ENCODE measurements at regions not wholly inside any gene's neighbourhood (a gene's known extent, or its start where the extent isn't known, plus 50 kb on each side); places are given as distances from the start of the nearest gene placed in this dataset.

DNA sequence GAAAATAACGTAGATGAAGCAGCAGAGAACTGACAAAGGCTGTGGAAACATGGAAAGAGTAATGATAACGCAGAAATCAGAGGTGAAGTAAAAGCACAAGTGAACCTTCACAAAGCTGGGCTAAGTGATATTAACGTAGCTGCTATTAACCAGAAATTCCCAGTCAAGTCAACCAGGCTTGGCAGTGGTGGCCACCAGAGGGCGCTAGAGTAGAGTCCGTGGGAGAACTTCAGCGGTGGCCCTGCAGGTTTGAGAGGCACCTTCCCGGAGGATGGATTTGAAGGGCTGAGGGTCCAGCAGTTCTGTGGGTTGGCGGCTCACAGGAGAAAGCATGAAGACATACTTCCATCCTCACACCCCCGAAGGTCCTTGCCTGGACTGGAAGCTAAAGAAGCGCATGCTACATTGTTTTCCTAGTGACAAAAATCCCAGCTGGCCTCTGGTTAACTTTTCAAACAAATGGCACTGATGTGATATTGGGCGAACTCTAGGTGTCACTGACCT is 81.7 kb upstream of the ZNF648 start:
- Mint-ChIP-seq H3K36me3 (ENCODE audit: low read depth) (no peaks in the 10 kb centered on the region), H3K4me3 (no peak overlapping the region), H3K27ac (no peak overlapping the region), H3K9me3 (no peaks in the 10 kb centered on the region), H3K27me3 (peaks cover 8% of the 10 kb centered on the region), H3K4me1 (ENCODE audit: low read depth) (peaks cover 9% of the 10 kb centered on the region)
- peak; percentile 91 for DNase-seq

DNA sequence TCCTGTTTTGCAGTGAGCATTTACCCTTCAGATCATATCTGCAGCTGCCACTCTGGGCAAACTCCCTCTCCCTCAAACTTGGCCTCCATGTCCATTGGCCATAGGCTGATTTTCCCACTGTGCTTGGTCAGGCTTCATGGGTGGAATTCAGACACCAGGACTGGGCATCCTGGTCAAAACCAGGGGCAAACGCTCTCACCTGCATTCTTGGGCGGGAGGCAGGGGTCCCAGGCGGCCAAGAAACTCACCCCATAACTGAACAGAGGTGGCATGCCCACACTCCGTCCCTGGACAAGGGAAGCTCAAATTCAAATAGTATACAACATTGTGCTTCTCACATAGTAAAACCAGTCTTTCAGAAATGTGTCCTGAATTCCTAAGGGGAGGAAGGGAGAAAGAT is 81.1 kb upstream of the ZNF648 start:
- Mint-ChIP-seq H3K4me1 (ENCODE audit: low read depth) (peaks cover 9% of the 10 kb centered on the region), H3K9me3 (no peaks in the 10 kb centered on the region)

DNA sequence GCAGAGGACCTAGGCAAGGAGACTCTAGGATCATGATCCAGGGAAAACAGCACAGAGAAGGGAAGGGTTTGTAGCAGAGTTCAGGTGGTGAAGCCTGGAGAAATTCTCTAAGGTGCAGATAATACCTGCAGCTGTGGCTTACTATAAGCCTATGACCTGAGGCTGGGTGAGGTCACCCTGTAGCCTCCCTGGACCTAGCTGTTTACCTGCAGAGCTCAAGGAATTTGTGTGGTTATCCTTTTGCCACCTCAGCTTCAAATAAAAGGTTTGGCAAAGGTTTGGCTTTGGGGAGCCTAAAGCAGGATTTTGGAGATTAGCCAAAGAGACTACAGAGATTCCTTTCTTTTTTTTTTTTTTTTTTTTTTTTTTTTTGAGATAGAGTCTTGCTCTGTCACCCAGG is 79.5 kb upstream of the ZNF648 start:
- H3K4me3 Mint-ChIP-seq: no peak overlapping the region
- H3K9me3 Mint-ChIP-seq: no peaks in the 10 kb centered on the region
- peaks cover 8% of the 10 kb centered on the region for H3K27me3 Mint-ChIP-seq
- no peaks in the 10 kb centered on the region for H3K36me3 Mint-ChIP-seq (ENCODE audit: low read depth)
- H3K27ac Mint-ChIP-seq: no peak overlapping the region
- DNase-seq: no peak
- peaks cover 19% of the 10 kb centered on the region for H3K4me1 Mint-ChIP-seq (ENCODE audit: low read depth)

More for the DNA sequence above, 81.1 kb upstream of the ZNF648 start:
- Mint-ChIP-seq H3K27ac (no peak overlapping the region), H3K4me3 (no peak overlapping the region), H3K27me3 (peaks cover 8% of the 10 kb centered on the region), H3K36me3 (ENCODE audit: low read depth) (no peaks in the 10 kb centered on the region)
- DNase-seq: no peak

DNA sequence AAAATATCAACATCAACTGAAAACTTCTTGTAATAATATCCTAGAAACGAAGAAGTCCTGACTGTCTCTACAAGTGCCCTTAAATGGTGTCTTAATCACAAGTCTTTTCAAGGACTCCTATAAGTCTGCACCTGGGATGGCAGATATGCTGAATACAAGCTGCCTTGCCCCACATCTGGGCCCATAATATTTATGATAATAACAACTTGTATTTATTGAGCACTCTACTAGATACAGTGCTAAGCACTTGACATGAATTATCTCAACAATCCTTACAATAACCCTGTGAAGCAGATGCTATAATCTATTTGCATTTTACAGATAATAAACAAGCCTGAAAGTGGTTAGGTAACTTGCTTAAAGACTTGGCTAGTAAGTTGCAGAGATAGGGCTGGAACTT is 78.0 kb upstream of the ZNF648 start:
- no peak overlapping the region for H3K27ac Mint-ChIP-seq
- peaks cover 5% of the 10 kb centered on the region for H3K9me3 Mint-ChIP-seq
- no peak for DNase-seq
- H3K4me1 Mint-ChIP-seq (ENCODE audit: low read depth): peaks cover 17% of the 10 kb centered on the region
- H3K27me3 Mint-ChIP-seq: peaks cover 8% of the 10 kb centered on the region
- H3K4me3 Mint-ChIP-seq: no peak overlapping the region
- H3K36me3 Mint-ChIP-seq (ENCODE audit: low read depth): no peaks in the 10 kb centered on the region

DNA sequence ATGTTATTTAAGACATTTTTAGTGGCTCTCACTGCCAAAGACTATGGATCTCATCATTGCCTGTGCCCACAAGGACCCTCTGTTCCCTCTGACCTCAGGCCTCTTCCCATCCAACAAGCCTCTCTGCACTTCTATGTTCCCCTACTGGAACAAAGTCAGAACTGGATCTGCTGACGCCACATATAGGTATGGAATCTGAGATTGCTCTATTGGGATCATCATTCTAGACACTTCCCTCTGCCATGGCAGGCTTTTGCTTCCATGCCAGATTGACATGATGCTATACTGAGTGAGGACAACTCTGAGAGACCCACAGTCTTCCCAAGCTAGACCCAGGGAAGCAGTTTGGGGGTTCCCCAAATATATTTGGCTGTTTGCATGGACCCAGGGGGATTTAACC is 76.0 kb upstream of the ZNF648 start:
- no peak overlapping the region for H3K4me3 Mint-ChIP-seq
- peaks cover 17% of the 10 kb centered on the region for H3K9me3 Mint-ChIP-seq
- DNase-seq: no peak
- H3K27me3 Mint-ChIP-seq: peaks cover 8% of the 10 kb centered on the region
- no peak overlapping the region for H3K27ac Mint-ChIP-seq
- H3K4me1 Mint-ChIP-seq (ENCODE audit: low read depth): peaks cover 13% of the 10 kb centered on the region
- no peaks in the 10 kb centered on the region for H3K36me3 Mint-ChIP-seq (ENCODE audit: low read depth)

DNA sequence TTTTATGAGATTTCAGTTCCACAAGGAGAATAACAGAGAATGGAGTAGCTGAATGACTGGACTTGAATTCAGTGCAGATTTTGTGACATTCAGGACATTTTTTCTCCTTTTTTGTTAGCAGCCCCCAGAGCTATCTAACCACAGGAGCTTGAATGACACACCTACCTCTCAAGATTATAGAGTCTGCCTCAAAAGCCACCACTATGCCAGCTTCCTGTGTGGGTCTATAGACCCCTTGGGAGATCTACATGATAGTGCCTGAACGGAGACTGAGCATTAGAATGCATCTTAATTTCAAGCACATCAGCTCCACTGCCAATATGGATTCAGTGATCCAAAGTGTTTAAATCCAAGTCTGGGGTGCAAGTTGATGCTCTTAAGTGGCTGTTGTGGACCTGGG is 74.4 kb upstream of the ZNF648 start:
- H3K4me3 Mint-ChIP-seq: no peak overlapping the region
- H3K27ac Mint-ChIP-seq: no peak overlapping the region

DNA sequence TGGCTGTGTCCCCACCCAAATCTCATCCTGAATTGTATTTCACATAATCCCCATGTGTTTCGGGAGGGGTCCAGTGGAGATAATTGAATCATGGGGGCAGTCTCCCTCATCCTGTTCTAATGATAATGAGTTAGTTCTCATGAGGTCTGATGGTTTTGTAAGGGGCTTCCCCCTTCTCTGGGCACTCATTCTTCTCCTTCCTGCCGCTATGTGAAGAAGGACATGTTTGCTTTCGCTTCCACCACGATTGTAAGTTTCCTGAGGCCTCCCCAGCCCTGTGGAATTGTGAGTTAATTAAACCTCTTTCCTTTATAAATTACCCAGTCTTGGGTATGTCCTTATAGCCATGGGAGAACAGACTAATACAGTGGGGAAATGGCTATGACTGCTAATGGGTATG is 72.7 kb upstream of the ZNF648 start:
- Mint-ChIP-seq H3K27me3 (peaks cover 4% of the 10 kb centered on the region), H3K4me3 (no peak overlapping the region), H3K4me1 (ENCODE audit: low read depth) (peaks cover 13% of the 10 kb centered on the region), H3K9me3 (peaks cover 17% of the 10 kb centered on the region), H3K36me3 (ENCODE audit: low read depth) (no peaks in the 10 kb centered on the region), H3K27ac (no peak overlapping the region)
- no peak for DNase-seq

More for the DNA sequence above, 74.4 kb upstream of the ZNF648 start:
- Mint-ChIP-seq H3K9me3 (peaks cover 17% of the 10 kb centered on the region), H3K4me1 (ENCODE audit: low read depth) (peaks cover 13% of the 10 kb centered on the region), H3K27me3 (peaks cover 4% of the 10 kb centered on the region), H3K36me3 (ENCODE audit: low read depth) (no peaks in the 10 kb centered on the region)
- no peak for DNase-seq

DNA sequence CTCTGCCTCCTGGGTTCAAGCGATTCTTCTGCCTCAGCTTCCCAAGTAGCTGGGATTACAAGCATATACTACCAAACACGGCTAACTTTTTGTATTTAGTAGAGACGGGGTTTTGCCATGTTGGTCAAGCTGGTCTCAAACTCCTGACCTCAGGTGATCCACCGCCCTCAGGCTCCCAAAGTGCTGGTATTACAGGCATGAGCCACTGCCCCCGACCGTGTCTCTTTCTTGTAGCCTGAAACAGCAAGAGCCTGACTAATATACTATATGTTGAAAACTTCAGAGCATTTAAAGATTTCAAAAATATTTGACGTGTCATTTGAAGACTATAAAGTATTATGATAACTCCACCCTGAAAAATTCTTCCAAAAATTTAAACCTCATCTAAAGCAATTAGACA is 71.7 kb upstream of the ZNF648 start:
- Mint-ChIP-seq H3K27me3 (peaks cover 6% of the 10 kb centered on the region), H3K36me3 (ENCODE audit: low read depth) (no peaks in the 10 kb centered on the region), H3K27ac (no peak overlapping the region), H3K4me3 (no peak overlapping the region), H3K4me1 (ENCODE audit: low read depth) (peaks cover 13% of the 10 kb centered on the region), H3K9me3 (peaks cover 17% of the 10 kb centered on the region)
- no peak for DNase-seq

DNA sequence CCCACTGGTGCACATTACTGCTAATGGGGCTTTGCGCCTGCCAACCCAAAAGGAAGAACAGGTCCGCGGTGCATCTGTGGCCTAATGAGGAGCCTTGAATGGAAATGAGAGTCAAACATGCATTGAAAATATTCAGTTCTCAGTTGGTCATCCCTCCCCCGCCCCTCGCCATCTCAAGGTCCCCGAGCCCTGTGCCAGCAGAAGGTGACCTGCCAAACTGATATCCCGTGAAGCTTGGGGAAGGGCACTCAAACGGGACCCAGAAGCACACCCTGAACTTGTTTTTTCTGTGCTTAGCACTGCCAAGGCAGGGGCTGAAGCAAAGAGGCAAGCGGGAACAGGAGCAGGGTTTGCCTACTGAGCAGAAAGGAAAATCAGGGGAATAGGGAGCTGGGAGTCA is 67.9 kb upstream of the ZNF648 start:
- DNase-seq: no peak
- Mint-ChIP-seq H3K9me3 (peaks cover 12% of the 10 kb centered on the region), H3K36me3 (ENCODE audit: low read depth) (no peaks in the 10 kb centered on the region), H3K4me3 (no peak overlapping the region), H3K4me1 (ENCODE audit: low read depth) (no peaks in the 10 kb centered on the region), H3K27ac (no peak overlapping the region), H3K27me3 (peaks cover 6% of the 10 kb centered on the region)

DNA sequence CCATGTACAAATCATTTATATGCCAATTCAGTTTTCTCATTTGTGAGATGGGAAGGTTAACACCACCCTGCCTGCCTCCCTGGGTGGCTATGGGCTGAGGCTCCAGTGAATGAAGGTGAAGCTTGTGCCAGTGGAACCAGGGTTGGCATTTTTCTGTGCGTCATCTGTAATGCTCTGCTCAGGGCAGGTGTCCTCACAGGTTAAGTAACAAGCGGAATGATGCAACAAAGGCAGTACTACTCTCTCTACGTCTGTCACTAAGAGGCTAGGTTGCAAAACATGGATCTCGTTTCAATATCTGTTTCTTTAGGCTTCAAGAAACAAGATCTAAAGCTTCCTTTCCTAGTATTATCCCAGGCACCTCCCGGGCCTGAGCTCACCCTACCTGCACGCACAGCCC is 67.0 kb upstream of the ZNF648 start:
- Mint-ChIP-seq H3K4me3 (no peak overlapping the region), H3K4me1 (ENCODE audit: low read depth) (no peaks in the 10 kb centered on the region), H3K9me3 (peaks cover 3% of the 10 kb centered on the region), H3K36me3 (ENCODE audit: low read depth) (no peaks in the 10 kb centered on the region), H3K27ac (no peak overlapping the region), H3K27me3 (peaks cover 6% of the 10 kb centered on the region)
- DNase-seq: no peak

DNA sequence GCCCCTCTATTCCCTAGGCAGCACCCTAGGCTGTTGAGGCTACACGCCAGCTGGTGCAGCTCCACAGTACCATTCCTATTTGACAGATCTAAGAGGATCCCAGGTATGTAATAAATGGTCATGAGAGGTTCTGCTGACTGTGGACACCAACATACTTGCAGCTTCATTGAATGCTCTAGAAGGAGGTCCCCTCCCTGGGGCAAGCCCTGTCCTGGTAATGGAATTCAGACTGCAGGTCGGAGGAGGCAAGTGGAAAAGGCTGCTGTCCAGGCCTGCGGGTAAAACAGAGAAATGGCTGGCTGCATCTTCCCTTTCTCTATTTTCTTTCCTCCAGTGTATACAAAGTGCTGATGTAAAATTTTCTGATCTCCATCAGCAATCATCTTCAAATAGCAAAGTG is 66.1 kb upstream of the ZNF648 start:
- Mint-ChIP-seq H3K27me3 (peaks cover 6% of the 10 kb centered on the region), H3K9me3 (no peaks in the 10 kb centered on the region), H3K36me3 (ENCODE audit: low read depth) (no peaks in the 10 kb centered on the region), H3K27ac (no peak overlapping the region), H3K4me3 (no peak overlapping the region), H3K4me1 (ENCODE audit: low read depth) (no peaks in the 10 kb centered on the region)
- DNase-seq: no peak

DNA sequence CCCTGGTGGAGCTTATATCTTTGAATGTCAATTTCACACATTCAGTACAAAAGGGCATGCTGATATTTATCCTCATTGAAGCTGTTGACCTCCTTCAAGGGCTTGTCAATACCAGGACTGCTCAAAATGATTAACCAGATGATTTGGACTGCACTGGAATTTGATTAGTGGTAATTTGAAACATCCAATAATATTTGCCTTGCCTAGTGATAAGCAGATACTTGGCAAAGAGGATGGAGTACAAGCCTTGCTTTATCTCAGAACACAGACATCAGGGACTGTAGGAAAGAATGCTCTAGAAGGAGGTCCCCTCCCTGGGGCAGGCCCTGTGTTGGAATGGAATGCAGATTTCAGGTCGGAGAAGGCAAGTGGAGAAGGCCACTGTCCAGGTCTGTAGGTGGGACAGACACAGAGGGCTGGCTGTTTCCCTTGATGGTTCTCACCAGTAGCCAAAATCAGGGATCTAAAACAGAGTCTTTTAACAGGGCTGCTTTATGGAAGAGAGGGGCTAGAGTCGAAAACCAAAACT is 64.8 kb upstream of the ZNF648 start:
- no peak for DNase-seq
- H3K4me1 Mint-ChIP-seq (ENCODE audit: low read depth): no peaks in the 10 kb centered on the region

DNA sequence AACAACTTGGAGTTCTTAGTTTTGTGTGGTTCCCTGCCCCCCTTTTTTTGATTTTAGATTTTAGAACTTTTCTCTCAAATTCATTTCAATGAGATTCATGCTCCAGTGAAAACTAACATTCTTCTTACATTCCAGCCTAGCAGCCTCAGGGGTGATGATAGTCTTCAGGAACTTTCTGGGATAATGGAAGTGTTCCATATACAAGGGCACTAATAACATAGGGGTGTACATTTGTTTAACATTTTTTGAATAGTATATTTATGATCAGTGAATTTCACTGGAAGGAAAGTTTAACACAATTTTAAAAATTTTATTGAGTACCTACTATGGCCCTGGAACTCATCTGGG is 61.4 kb upstream of the ZNF648 start:
- Mint-ChIP-seq H3K36me3 (ENCODE audit: low read depth) (no peaks in the 10 kb centered on the region), H3K4me3 (no peak overlapping the region), H3K27ac (no peak overlapping the region), H3K27me3 (peaks cover 3% of the 10 kb centered on the region), H3K9me3 (no peaks in the 10 kb centered on the region), H3K4me1 (ENCODE audit: low read depth) (no peaks in the 10 kb centered on the region)
- no peak for DNase-seq

More for the DNA sequence above, 64.8 kb upstream of the ZNF648 start:
- Mint-ChIP-seq H3K27ac (no peak overlapping the region), H3K4me3 (no peak overlapping the region), H3K27me3 (peaks cover 2% of the 10 kb centered on the region), H3K36me3 (ENCODE audit: low read depth) (no peaks in the 10 kb centered on the region), H3K9me3 (no peaks in the 10 kb centered on the region)

DNA sequence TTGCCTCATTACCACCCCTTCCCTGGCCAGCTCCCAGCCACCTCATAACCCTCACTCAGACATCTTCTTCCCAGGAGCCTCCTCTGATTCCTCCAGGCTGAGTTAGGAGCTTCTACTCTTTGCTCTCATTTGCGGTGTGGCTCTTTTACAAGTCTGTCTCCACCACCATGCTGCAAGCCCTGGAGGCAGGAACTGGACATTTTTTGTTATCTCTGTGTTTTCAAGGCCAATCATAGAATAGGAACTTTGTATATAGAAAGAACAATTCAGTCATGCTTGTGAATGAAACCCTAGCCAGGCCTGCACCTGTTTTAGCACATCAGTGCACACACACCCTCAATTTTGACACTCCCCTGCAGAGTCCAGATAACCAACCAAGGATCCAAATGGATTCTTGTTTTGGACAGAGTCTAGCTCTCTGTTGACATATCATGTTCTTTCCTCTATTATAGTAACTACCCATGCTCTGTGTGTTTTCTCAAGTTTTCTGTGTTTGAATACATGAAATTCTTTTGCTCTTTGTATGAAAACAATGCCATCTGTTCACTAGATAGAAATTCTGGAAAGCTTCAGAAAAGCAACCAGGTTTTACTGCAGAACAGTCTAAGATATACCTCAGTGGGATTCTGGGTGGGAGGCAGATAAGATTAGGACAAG is 60.9 kb upstream of the ZNF648 start:
- no peak for DNase-seq
- H3K27ac Mint-ChIP-seq: no peak overlapping the region
- H3K27me3 Mint-ChIP-seq: peaks cover 3% of the 10 kb centered on the region
- H3K36me3 Mint-ChIP-seq (ENCODE audit: low read depth): no peaks in the 10 kb centered on the region
- H3K9me3 Mint-ChIP-seq: no peaks in the 10 kb centered on the region
- no peaks in the 10 kb centered on the region for H3K4me1 Mint-ChIP-seq (ENCODE audit: low read depth)
- H3K4me3 Mint-ChIP-seq: no peak overlapping the region

DNA sequence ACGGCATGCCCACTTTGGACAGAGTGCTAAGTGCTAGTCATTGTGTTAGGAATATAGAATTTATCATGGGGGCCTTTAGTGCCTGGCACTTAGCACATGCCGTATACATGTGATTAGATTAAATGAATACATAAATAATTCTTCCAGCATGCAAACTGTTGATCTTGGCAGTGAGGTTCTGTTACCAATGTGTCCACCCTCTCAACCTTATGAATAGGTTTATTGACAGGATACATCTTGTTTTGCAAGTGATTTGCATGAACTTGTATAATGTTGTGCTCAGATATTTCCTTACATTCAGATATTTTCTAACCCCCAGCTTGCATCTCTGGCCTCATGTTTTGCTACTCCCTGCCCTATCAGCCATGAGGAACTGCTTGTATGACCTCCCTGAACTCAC is 60.3 kb upstream of the ZNF648 start:
- Mint-ChIP-seq H3K4me1 (ENCODE audit: low read depth) (no peaks in the 10 kb centered on the region), H3K36me3 (ENCODE audit: low read depth) (no peaks in the 10 kb centered on the region), H3K4me3 (no peak overlapping the region), H3K27me3 (peaks cover 8% of the 10 kb centered on the region), H3K9me3 (no peaks in the 10 kb centered on the region), H3K27ac (no peak overlapping the region)
- DNase-seq: no peak
